H9 (cell line): ENCODE measurements at regions not wholly inside any gene's neighbourhood (a gene's known extent, or its start where the extent isn't known, plus 50 kb on each side); places are given as distances from the start of the nearest gene placed in this dataset.

Experiments used
- DNase-seq: peaks from one replicate; pipeline ENCODE4 v3.0.0-alpha.2; 2017
- H2AFZ ChIP-seq: one replicate; pipeline ENCODE4 v1.6.1; 2013; ENCODE audit warnings: mild to moderate bottlenecking, low read length, control low read depth, moderate library complexity
- H2AK5ac ChIP-seq: 2 replicates; pipeline ENCODE4 v1.6.1; 2013; ENCODE audit warnings: low read length, control low read depth, mixed read lengths; ENCODE audit not compliant: insufficient read length
- H2BK120ac ChIP-seq: one replicate; pipeline ENCODE4 v1.6.1; 2013; ENCODE audit warnings: low read depth, mild to moderate bottlenecking, low read length, control low read depth, inconsistent platforms; ENCODE audit not compliant: poor library complexity, severe bottlenecking
- H2BK12ac ChIP-seq: 2 replicates; pipeline ENCODE4 v1.6.1; 2013; ENCODE audit warnings: low read length, control low read depth, mixed read lengths, low read depth; ENCODE audit not compliant: insufficient read length
- H2BK15ac ChIP-seq: 2 replicates; pipeline ENCODE4 v1.6.1; 2013; ENCODE audit warnings: low read depth, low read length, control low read depth
- H2BK20ac ChIP-seq: one replicate; pipeline ENCODE4 v1.6.1; 2013; ENCODE audit warnings: low read depth, mild to moderate bottlenecking, low read length, control low read depth, inconsistent platforms; ENCODE audit not compliant: poor library complexity, severe bottlenecking
- H2BK5ac ChIP-seq: 2 replicates; pipeline ENCODE4 v1.6.1; 2013; ENCODE audit warnings: low read length, control low read depth, mixed read lengths; ENCODE audit not compliant: insufficient read length
- H3K14ac ChIP-seq: 2 replicates; pipeline ENCODE4 v1.6.1; 2013; ENCODE audit warnings: low read length, control low read depth; ENCODE audit not compliant: insufficient read depth
- H3K18ac ChIP-seq: 2 replicates; pipeline ENCODE4 v1.6.1; 2013; ENCODE audit warnings: low read depth, mild to moderate bottlenecking, mixed read lengths, low read length, control low read depth; ENCODE audit not compliant: insufficient read length
- H3K23ac ChIP-seq: 2 replicates; pipeline ENCODE4 v1.6.1; 2013; ENCODE audit warnings: low read length, control low read depth, mixed read lengths, low read depth; ENCODE audit not compliant: insufficient read length
- H3K23me2 ChIP-seq: 2 replicates; pipeline ENCODE4 v1.6.1; 2013; ENCODE audit warnings: low read depth, mild to moderate bottlenecking, mixed read lengths, low read length, control low read depth; ENCODE audit not compliant: insufficient read length, poor library complexity, severe bottlenecking
- H3K27ac ChIP-seq: 2 replicates; pipeline ENCODE4 v1.5.1; 2013; ENCODE audit warnings: low read length, control low read depth, mixed read lengths, low read depth; ENCODE audit not compliant: insufficient read length
- H3K27me3 ChIP-seq: 2 replicates; pipeline ENCODE4 v1.6.1; 2013; ENCODE audit warnings: low read length, control low read depth, inconsistent platforms; ENCODE audit not compliant: insufficient read depth
- H3K4ac ChIP-seq: 2 replicates; pipeline ENCODE4 v1.6.1; 2013; ENCODE audit warnings: low read depth, mild to moderate bottlenecking, control low read depth, inconsistent platforms, low read length, moderate library complexity
- H3K4me1 ChIP-seq: 2 replicates; pipeline ENCODE4 v1.6.1; 2013; ENCODE audit warnings: low read length, control low read depth, inconsistent platforms; ENCODE audit not compliant: insufficient read depth
- H3K4me2 ChIP-seq: 2 replicates; pipeline ENCODE4 v1.6.1; 2013; ENCODE audit warnings: low read length, control low read depth, mixed read lengths; ENCODE audit not compliant: insufficient read length, insufficient read depth
- H3K56ac ChIP-seq: 2 replicates; pipeline ENCODE4 v1.6.1; 2013; ENCODE audit warnings: low read depth, mild to moderate bottlenecking, mixed read lengths, low read length, control low read depth; ENCODE audit not compliant: insufficient read length
- H3K79me1 ChIP-seq: 2 replicates; pipeline ENCODE4 v1.6.1; 2013; ENCODE audit warnings: low read depth, mild to moderate bottlenecking, moderate library complexity, low read length, control low read depth, inconsistent platforms; ENCODE audit not compliant: insufficient read depth, poor library complexity, severe bottlenecking
- H3K79me2 ChIP-seq: 2 replicates; pipeline ENCODE4 v1.6.1; 2013; ENCODE audit warnings: low read length, control low read depth, inconsistent platforms; ENCODE audit not compliant: insufficient read depth
- H3K9ac ChIP-seq: 2 replicates; pipeline ENCODE4 v1.6.1; 2013; ENCODE audit warnings: low read length, control low read depth, mixed read lengths; ENCODE audit not compliant: insufficient read length; ENCODE audit errors: extremely low read depth
- H3K9me3 ChIP-seq: one replicate; pipeline ENCODE4 v1.6.1; 2013; ENCODE audit warnings: low read depth, low read length, inconsistent platforms; ENCODE audit not compliant: control insufficient read depth
- H3T11ph ChIP-seq: one replicate; pipeline ENCODE4 v1.6.1; 2013; ENCODE audit warnings: mild to moderate bottlenecking, low read length, control low read depth, inconsistent platforms
- H4K20me1 ChIP-seq: one replicate; pipeline ENCODE4 v1.6.1; 2013; ENCODE audit not compliant: control insufficient read depth, insufficient read length, insufficient read depth
- H4K5ac ChIP-seq: 2 replicates; pipeline ENCODE4 v1.6.1; 2013; ENCODE audit warnings: low read depth, mild to moderate bottlenecking, mixed read lengths, low read length, control low read depth; ENCODE audit not compliant: insufficient read length
- H4K8ac ChIP-seq: replicated peaks from 2 replicates; pipeline ENCODE4 v1.6.1; 2013; ENCODE audit warnings: low read length, control low read depth, mixed read lengths, low read depth; ENCODE audit not compliant: insufficient read length
- H4K91ac ChIP-seq: 2 replicates; pipeline ENCODE4 v1.6.1; 2013; ENCODE audit warnings: low read depth, mild to moderate bottlenecking, moderate library complexity, mixed read lengths, low read length, control low read depth; ENCODE audit not compliant: insufficient read length
- H3K27ac Mint-ChIP-seq, 3 experiments: 2 replicates in 2 of 3; 3 replicates in 1 of 3; pipeline ENCODE4 v1.8.0; 2020 to 2021; ENCODE audit warnings: mixed read lengths in 3 of 3, mild to moderate bottlenecking in 1 of 3, moderate library complexity in 1 of 3
- H3K27me3 Mint-ChIP-seq: 2 replicates; pipeline ENCODE4 v1.8.0; 2021; ENCODE audit warnings: low read depth, mild to moderate bottlenecking, moderate library complexity, mixed read lengths
- H3K36me3 Mint-ChIP-seq, 3 experiments: 2 replicates in 2 of 3; 3 replicates in 1 of 3; pipeline ENCODE4 v1.8.0; 2020 to 2021; ENCODE audit warnings: low read depth in 3 of 3, mixed read lengths in 3 of 3; ENCODE audit not compliant: insufficient read depth in 1 of 3
- H3K4me1 Mint-ChIP-seq, 2 experiments: 2 replicates each; pipeline ENCODE4 v1.8.0; 2020; ENCODE audit warnings: mixed read lengths in 2 of 2
- H3K4me3 Mint-ChIP-seq, 2 experiments: 2 replicates in 1 of 2; 3 replicates in 1 of 2; pipeline ENCODE4 v1.8.0; 2020 to 2021; ENCODE audit warnings: mild to moderate bottlenecking in 2 of 2, mixed read lengths in 2 of 2, moderate library complexity in 1 of 2
- H3K9me3 Mint-ChIP-seq, 2 experiments: 2 replicates in 1 of 2; 3 replicates in 1 of 2; pipeline ENCODE4 v1.8.0; 2020; ENCODE audit warnings: mild to moderate bottlenecking in 2 of 2, mixed read lengths in 2 of 2, moderate library complexity in 1 of 2
- CTCF ChIP-seq: fragments of 200-600 bp; sonication (generic); conservative IDR thresholded peaks from 3 replicates; pipeline ENCODE4 v1.8.0; 2021; ENCODE audit warnings: antibody characterized with exemption, mild to moderate bottlenecking
- WGBS: extraction: QIAGEN DNeasy Blood & Tissue Kit; methylation state at CpG from one replicate; pipeline ENCODE4 v1.1.7; 2013; ENCODE audit warnings: missing lambda C conversion rate, low lambda C conversion rate, mixed read lengths; ENCODE audit not compliant: insufficient read length; ENCODE audit errors: extremely low coverage; 5-methylcytosine and 5-hydroxymethylcytosine counted together

GRCh38 chr2:160561551-160562295 is 68.1 kb upstream of the RBMS1 start:
- Histone ChIP-seq H3K4me2 (no peak overlapping the region), H3K9ac (no peak overlapping the region), H4K5ac (no peak overlapping the region), H3K27ac (no peak overlapping the region), H2BK20ac (no peak overlapping the region), H4K8ac (no peak overlapping the region), H4K91ac (no peak overlapping the region), H3T11ph (no peak overlapping the region), H3K56ac (no peak overlapping the region), H2BK12ac (no peak overlapping the region), H3K9me3 (no peaks in the 10 kb centered on the region), H2BK5ac (no peak overlapping the region), H3K23ac (no peak overlapping the region), H2AK5ac (no peak overlapping the region), H3K27me3 (peaks cover 3% of the 10 kb centered on the region; the same call in 1 of the 2 replicates), H2BK15ac (no peak overlapping the region), H3K18ac (no peak overlapping the region), H3K23me2 (no peaks in the 10 kb centered on the region), H3K14ac (no peak overlapping the region), H3K79me2 (no peaks in the 10 kb centered on the region), H3K4ac (no peak overlapping the region), H2BK120ac (no peak overlapping the region), H3K79me1 (no peaks in the 10 kb centered on the region), H3K4me1 (no peaks in the 10 kb centered on the region; the same call in 1 of the 2 replicates), H4K20me1 (no peaks in the 10 kb centered on the region), H2AFZ (no peak overlapping the region)
- H3K27ac Mint-ChIP-seq, result no peak overlapping the region; a peak in 1 of 7 replicates
- H3K27me3 Mint-ChIP-seq, result no peaks in the 10 kb centered on the region
- H3K4me3 Mint-ChIP-seq, result no peak overlapping the region
- H3K9me3 Mint-ChIP-seq, result no peaks in the 10 kb centered on the region; a peak in 1 of 5 replicates
- no CpG with 5 or more reads among the region's 4 CpGs for WGBS
- H3K4me1 Mint-ChIP-seq, result peaks cover 6% of the 10 kb centered on the region in 2 experiments
- no peak for TF ChIP-seq CTCF
- no peak for DNase-seq
- no peaks in the 10 kb centered on the region; a peak in 1 of 7 replicates for H3K36me3 Mint-ChIP-seq
